Astrocyte of the hippocampus (primary cell): ENCODE measurements at regions not wholly inside any gene's neighbourhood (a gene's known extent, or its start where the extent isn't known, plus 50 kb on each side); places are given as distances from the start of the nearest gene placed in this dataset.

Experiments
- DNase-seq: peaks from one replicate; pipeline ENCODE4 v3.0.0; 2011; ENCODE audit warnings: low read depth, low spot score

DNA sequence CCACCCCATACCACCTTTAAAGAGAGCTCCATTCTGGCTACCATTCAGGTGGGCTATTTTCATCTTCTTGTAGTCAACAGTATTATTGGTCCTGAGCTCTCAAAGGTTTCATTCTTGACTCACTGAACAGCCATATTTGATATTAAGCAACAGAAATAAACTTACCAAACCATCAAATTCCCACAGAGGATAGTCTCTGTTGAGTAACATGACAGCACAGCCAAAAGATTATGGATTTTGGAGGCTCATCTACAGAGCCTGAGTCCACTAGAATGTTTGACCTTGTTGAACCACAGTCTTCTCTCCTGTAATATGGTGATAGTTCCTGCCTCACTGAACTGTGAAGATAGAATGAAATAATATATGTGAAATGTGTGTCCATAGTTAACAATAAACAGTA is 276.3 kb upstream of the LDB2 start:
- no peak for DNase-seq

DNA sequence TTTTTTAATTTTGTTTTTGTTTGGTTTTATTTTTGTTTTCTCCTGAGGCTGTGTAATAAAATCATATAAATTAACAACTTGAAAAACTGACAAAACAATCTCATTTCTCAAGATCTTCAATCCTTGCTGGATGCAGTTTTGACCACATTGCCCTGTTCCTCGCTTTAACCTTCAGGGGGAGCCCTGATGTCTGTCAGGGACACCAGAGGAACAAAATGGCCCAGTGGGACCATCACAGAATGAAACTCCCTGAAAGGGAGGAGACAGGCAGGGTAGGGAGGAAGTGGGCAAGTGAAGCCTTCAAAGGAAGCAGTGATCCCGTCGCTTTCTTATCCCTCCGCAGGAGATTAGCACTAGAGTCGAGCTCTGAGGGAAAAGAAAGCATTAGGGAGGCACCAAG is 274.9 kb upstream of the LDB2 start:
- DNase-seq: no peak

- no peak for DNase-seq
Measured at GRCh38 chr4:17170131-17170530, 271.7 kb upstream of the LDB2 start.

- no peak for DNase-seq
Measured at GRCh38 chr4:17169699-17170098, 271.3 kb upstream of the LDB2 start.

DNA sequence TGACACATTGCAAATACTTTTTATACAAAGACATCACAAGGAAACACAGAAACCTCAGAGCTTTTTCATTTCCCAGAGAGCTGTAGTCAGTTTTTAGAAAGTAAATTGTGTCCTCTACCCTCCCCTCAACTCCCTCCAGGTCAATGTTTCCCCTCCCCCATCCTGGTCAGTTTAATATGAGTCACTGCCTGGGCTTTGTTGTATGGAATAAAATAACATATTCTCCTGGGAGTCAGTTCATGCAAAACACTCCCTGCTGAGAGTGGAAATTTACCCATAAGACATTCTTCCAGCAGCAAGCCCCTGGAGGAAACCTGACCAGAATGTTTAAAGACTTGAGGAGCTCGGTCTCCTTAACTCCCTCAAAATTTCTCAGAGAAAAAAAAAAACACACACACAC is 270.1 kb upstream of the LDB2 start:
- DNase-seq: peak; percentile 93

DNA sequence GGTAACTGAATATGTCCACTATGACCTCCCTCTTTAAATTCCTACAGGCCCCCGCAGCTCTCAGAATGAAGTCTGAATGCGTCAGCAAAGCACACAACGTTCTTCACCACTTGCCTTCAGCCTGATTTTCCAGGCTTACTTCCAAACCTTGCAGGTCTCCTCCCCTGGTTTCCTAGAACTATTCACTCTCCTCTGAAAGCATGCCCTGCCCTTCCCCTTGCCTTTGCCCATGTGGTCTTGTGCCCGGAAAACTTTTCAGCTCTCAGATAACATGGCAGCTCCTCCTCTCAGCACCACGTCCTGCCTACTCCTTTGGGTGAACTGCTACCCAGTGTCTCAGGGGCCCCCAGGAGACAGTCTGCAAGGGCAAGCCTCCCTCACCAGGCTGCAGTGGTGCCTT is 268.5 kb upstream of the LDB2 start:
- peak; percentile 62 for DNase-seq

DNA sequence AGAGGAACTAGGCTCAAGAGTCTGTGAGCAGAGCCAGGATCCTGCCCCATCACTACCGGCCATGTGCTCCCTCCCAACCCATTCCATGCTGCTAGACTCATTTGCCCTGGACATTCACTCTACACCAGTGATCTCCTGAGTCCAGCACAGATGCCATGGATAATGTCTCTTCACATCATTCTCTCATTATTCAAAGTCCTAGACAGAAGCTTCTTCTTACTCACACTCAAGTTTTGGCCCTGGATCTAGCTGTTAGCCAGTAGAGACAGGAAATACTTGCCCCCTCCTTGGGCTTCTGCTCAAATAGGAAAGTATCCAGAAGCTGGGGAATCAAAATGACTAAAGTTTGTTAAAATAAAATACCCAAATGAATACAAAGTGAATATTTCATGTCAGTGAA is 266.8 kb upstream of the LDB2 start:
- no peak for DNase-seq

DNA sequence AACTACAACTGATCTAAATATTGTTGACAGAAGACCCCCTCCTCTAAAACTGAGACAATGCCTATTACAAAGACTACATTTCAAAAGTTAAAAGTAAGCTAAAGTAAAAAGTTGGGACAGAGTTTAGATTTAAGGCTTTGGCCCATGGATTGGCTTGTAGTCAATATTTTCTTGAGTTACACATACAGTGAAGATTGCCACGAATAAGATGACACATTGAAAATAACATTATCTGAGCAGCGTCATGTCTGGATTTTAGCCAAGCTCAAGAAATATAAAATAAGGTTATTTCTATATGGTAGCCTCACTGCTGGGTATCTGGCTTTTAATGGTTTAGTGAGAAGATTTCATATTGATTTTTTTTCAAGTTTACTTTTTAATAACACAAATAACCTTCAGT is 266.2 kb upstream of the LDB2 start:
- DNase-seq: no peak

- DNase-seq: no peak
Measured at GRCh38 chr4:17163156-17163771, 264.8 kb upstream of the LDB2 start.

- no peak for DNase-seq
Measured at GRCh38 chr4:17157304-17157703, 258.9 kb upstream of the LDB2 start.

- no peak for DNase-seq
Measured at GRCh38 chr4:17155486-17155885, 257.0 kb upstream of the LDB2 start.

DNA sequence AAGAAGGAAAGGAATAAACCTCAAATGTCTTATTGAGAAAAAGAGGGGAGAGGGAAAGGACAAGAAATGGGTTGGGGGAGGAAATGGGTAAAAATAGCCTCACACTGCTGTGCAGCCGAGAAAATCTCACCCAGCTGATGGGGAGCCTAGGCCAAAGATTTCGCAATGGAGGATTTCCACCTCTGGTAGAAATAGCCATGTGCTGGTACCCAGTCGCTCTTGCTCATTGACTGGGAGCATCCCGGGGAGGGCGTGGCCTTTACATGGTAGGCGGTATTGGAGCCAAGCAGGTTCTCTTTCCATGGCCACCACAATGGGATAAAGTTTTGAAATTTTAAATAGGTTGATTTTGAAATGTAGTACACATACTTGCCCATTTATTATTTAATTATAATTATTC is 255.1 kb upstream of the LDB2 start:
- DNase-seq: no peak

DNA sequence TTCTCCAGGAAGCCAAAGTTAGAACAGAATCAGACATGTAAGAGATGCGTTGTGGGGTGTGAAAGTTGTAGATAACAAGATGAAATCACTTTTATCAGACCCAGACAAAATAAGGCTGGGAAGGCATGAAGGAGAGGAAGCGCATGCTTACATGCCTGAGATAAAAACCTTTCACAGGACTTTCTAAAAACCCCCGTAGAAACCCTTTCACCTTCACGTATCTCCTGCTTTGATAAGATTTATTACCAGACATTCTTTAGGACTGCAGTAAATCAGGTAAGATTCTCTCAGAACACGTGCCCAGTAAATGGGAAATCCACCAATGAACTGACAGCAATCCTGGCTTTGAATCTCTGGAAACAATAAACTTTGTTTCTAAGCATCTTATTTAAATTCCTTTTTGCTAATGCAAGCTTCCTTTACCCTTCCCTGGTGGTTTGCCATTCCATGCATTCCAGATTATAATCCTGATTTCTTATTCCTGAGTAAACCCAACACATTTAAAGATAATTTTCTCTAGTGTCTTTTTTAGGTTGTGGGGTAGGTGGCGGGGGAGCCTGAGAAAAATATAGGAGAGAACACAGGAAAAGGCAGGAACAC is 254.6 kb upstream of the LDB2 start:
- DNase-seq: no peak

DNA sequence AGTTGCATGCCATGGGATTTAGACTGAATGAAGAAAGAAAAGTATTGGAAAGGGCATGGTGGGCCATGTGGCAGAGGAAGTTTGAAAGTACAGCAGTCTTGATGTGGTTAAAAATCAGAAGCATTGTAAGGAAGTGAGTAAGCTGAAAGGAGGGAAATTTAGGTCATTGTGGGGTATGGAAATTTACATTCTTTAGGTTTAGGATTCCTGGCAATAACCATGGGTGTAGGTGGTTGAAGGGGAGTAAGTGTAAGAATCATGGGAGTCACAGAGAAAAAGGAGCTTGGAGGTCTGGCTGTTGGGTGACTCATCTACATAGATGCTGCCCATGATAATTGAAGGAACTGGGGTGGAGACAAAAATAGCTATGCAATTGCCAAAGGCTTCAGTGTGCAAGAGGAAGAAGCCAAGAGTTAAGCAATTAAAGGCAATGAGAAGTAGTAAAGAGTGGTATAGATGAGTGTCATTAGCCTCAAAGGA is 243.8 kb upstream of the LDB2 start:
- DNase-seq: peak; percentile 82

DNA sequence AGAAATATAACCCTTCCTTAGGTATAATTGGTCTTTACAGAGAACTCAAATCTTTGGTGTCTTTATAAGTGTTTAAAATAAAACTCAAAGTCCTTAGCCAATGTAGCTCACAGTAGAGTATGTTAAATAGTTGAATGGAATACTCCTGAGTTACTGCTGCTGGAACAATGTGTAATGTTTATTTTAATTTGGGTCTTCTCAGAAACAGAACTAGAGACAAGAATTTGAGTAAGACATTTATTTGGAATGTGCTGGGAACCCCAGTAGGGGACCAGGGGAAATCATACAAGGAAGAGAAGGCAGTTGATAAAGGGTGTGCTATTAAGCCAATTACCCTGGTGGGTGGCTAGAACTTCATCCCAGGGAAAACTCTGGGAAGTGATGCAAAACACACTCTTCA is 240.4 kb upstream of the LDB2 start:
- no peak for DNase-seq

- DNase-seq: no peak
Measured at GRCh38 chr4:17134565-17134964, 236.1 kb upstream of the LDB2 start.

DNA sequence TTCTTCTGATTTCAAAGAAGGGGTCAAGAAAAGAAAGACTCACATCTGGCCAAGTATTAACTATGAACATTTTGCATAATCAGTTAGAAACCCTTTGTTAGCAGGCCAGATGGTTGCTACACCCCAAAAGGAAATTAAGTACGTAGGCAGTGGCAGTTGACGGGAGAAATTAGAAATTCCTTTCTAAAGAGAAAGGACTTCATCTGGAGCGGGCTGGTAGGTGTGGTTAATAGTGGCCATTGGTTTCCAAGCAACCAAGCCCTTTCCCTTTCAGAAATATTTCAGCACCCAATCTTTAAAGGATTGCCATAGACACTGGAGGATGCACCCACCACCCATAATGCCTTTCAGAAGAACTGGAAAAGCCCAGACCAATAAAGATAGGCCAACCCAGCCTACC is 235.7 kb upstream of the LDB2 start:
- DNase-seq: no peak

- no peak for DNase-seq
Measured at GRCh38 chr4:17132226-17132625, 233.8 kb upstream of the LDB2 start.

GRCh38 chr4:17128268-17128667 is 229.8 kb upstream of the LDB2 start:
- no peak for DNase-seq

DNA sequence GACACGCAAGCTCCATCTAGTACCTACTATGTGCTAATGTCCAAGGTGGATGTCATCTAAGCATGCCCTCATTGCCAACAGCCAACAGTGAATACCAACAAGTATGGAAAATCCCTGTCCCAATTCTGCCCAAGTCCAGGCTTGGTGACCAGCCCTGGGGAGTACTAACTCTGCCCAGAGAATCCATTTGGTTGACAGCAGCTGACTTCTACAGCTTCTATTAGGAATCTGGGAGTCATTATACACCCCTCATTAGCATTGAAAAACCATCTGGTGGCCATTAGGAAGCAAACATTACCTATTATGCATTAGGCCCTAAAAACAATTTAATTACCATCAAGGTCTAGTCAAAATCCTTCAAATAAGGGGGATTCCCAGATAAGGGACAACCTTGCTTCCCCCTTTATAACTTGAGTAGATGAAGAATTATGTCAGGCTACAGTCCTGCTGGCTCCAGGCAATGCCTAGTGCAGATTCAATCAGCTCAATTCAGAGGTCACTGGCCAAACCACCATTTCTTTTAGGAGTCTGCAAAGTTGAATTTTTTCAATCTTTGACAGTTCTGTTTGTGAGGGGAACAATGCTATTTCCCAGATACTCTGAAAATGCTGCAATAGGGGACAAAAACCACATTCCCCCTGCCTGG is 228.0 kb upstream of the LDB2 start:
- no peak for DNase-seq

DNA sequence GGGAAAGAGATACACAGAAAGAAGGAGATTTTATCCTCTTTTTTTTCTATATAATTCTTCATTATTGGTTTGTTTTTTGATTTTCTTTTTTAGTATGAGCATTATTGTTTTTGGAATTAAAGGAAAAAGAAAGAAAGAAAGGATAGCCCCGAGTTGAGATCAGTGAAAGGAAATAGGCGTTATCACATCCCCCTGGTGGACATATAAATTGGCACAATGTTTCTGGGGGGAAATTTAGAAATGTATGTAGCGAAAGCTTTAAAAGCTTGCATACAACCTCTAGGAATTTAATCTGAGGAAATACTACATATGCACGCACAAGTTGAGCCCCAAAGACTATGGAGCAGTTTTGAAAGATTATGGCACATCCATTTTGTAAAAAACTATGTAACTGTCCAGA is 226.3 kb upstream of the LDB2 start:
- no peak for DNase-seq

DNA sequence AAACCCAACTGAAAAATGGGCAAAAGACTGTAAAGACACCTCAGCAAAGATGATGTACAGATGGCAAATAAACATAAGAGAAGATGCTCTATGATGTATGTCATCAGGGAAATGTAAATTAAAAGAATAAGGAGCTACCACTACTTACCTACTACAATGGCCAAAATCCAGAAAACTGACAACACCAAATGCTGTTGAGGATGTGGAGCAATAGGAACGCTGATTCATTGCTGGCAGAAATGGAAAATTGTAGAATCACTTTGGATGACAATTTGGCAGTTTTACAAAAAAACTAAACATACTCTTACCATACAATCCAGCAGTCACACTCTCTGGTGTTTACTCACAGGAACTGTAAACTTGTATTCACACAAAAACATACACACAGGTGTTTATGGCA is 222.3 kb upstream of the LDB2 start:
- no peak for DNase-seq

GRCh38 chr4:17117746-17118145 is 219.3 kb upstream of the LDB2 start:
- no peak for DNase-seq
